Spleen (tissue), 7 donors: ENCODE measurements at regions not wholly inside any gene's neighbourhood (a gene's known extent, or its start where the extent isn't known, plus 50 kb on each side); places are given as distances from the start of the nearest gene placed in this dataset.

Experiments
- POLR2A ChIP-seq, 3 donors: fragments of 450-650 bp; IDR thresholded peaks; one replicate each; pipeline ENCODE4 v1.5.1; 2017; ENCODE audit warnings: antibody characterized with exemption in 3 of 3, mild to moderate bottlenecking in 1 of 3
- TF ChIP-seq, protein P1 (sequence below), 11 experiments: fragments of 200-600 bp in 7 of 11; fragments of 450-650 bp in 4 of 11; sonication (generic) in 4 of 11; IDR thresholded peaks in 8 of 11; conservative IDR thresholded peaks in 3 of 11; 1 replicate in 7 of 11; 2 replicates in 4 of 11; pipeline versions ENCODE4 v1.4.0 to v1.8.0; 2016 to 2021; ENCODE audit warnings: antibody characterized with exemption in 11 of 11, inconsistent platforms in 4 of 11, mild to moderate bottlenecking in 1 of 11
- donor health status: DM: no; HTN: no; CAD: no; lungs with moderate emphysema.
- donor health status: DM: no; HTN: no; CAD: no.
- donor health status: DM: no; HTN: no; CAD: no.

DNA sequence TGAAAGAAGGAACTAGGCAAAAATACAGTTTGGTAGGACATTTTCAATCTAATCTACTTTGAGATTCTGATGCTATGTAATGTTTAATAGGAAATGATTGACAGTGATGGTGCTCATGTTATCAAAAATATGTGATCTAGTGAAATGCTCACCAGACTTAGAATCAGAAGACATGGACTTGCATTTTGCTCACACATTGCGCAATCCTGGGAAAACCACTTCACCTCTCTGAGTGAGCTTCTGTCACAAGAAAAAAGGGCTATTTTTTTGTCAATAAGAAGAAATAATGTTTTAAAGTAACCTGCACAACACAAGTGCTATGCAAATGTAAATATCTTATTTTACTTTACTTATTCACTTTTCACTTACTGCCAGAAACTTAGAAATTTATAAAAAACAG, 380.9 kb upstream of the HTR2A start:
- TF ChIP-seq POLR2A (IDR thresholded peaks at IDR 0.05) = no peak
- TF ChIP-seq, protein P1, sequence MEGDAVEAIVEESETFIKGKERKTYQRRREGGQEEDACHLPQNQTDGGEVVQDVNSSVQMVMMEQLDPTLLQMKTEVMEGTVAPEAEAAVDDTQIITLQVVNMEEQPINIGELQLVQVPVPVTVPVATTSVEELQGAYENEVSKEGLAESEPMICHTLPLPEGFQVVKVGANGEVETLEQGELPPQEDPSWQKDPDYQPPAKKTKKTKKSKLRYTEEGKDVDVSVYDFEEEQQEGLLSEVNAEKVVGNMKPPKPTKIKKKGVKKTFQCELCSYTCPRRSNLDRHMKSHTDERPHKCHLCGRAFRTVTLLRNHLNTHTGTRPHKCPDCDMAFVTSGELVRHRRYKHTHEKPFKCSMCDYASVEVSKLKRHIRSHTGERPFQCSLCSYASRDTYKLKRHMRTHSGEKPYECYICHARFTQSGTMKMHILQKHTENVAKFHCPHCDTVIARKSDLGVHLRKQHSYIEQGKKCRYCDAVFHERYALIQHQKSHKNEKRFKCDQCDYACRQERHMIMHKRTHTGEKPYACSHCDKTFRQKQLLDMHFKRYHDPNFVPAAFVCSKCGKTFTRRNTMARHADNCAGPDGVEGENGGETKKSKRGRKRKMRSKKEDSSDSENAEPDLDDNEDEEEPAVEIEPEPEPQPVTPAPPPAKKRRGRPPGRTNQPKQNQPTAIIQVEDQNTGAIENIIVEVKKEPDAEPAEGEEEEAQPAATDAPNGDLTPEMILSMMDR (IDR thresholded peaks at IDR 0.05 in 8 of 11, conservative IDR thresholded peaks at IDR 0.05 in 3 of 11) = no peak
